Fibroblast of mammary gland (primary cell): ENCODE measurements at regions not wholly inside any gene's neighbourhood (a gene's known extent, or its start where the extent isn't known, plus 50 kb on each side); places are given as distances from the start of the nearest gene placed in this dataset.

ENCODE experiments used
- DNase-seq: peaks from one replicate; pipeline ENCODE4 v3.0.0-alpha.2; 2010; ENCODE audit warnings: low read depth
- H3K4me3 ChIP-seq: 2 replicates; pipeline ENCODE4 v1.5.1; 2011; ENCODE audit warnings: low read depth, mild to moderate bottlenecking, low read length, moderate library complexity; ENCODE audit not compliant: control insufficient read depth
- CTCF ChIP-seq: conservative IDR thresholded peaks from 2 replicates; pipeline ENCODE4 v1.5.1; 2011; ENCODE audit warnings: low read depth, low read length, inconsistent platforms; ENCODE audit not compliant: control insufficient read depth, insufficient read depth

GRCh38 chr12:45582986-45583659, 146.4 kb upstream of the ARID2 start:
- DNase-seq: peak; percentile 26
- no peak overlapping the region for H3K4me3 ChIP-seq
- TF ChIP-seq CTCF: no peak

GRCh38 chr12:45584336-45584735, 145.2 kb upstream of the ARID2 start:
- no peak for TF ChIP-seq CTCF
- no peak for DNase-seq
- H3K4me3 ChIP-seq: no peak overlapping the region

- DNase-seq: no peak
- H3K4me3 ChIP-seq: no peak overlapping the region
- TF ChIP-seq CTCF: no peak
Measured at GRCh38 chr12:45585522-45586230, 143.8 kb upstream of the ARID2 start.

- DNase-seq: no peak
- no peak for TF ChIP-seq CTCF
- H3K4me3 ChIP-seq: no peak overlapping the region
Measured at GRCh38 chr12:45586486-45586885, 143.0 kb upstream of the ARID2 start.

GRCh38 chr12:45587012-45587411, 142.5 kb upstream of the ARID2 start:
- no peak for TF ChIP-seq CTCF
- H3K4me3 ChIP-seq: no peak overlapping the region
- no peak for DNase-seq

- no peak overlapping the region for H3K4me3 ChIP-seq
- no peak for TF ChIP-seq CTCF
- no peak for DNase-seq
Measured at GRCh38 chr12:45587877-45588533, 141.5 kb upstream of the ARID2 start.
